ENCODE measurements at regions not wholly inside any gene's neighbourhood (a gene's known extent, or its start where the extent isn't known, plus 50 kb on each side); places are given as distances from the start of the nearest gene placed in this dataset.

DNA sequence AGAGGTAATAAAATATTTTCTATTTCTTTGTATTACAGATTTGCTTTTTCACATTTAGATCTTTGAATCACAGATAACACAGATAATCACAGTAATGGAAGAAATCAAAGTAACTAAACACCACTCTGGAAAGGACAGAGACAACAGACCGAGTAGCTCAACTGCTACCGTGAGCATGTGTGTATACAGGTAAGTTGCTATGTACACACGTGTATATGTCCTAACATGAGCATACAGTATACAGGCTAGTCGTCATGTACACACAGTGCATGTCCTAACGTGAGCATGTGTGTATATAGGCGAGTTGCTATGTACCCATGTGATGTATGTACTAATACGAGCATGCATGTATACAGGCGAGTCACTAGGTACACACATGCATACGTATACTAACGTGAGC lies 379.0 kb downstream of the THBS2 start:
- Mint-ChIP-seq H3K9me3 (ENCODE audit: unreplicated experiment) (no peaks in the 10 kb centered on the region), H3K4me3 (ENCODE audit: unreplicated experiment) (no peak overlapping the region), H3K36me3 (ENCODE audit: insufficient read depth, unreplicated experiment) (no peaks in the 10 kb centered on the region), H3K27me3 (ENCODE audit: insufficient read depth, unreplicated experiment) (peaks cover 79% of the 10 kb centered on the region), H3K27ac (ENCODE audit: low read depth, unreplicated experiment) (no peak overlapping the region), H3K4me1 (ENCODE audit: insufficient read depth, unreplicated experiment) (peaks cover 7% of the 10 kb centered on the region)
- BruUV-seq (replicated peaks): no TSS peak
- DNase-seq (ENCODE audit: unreplicated experiment): no peak
- ChIA-PET POLR2A (interaction anchor here (0.6 to 1.8 kb wide), 2 partner anchors 9 kb away, joined by 3 read pairs; no protein-coding TSS in a partner anchor), CTCF (interaction anchor here (0.5 kb wide), 1 partner anchor 888 kb away, joined by 4 read pairs; no protein-coding TSS in a partner anchor)
- TF ChIP-seq, protein P1, sequence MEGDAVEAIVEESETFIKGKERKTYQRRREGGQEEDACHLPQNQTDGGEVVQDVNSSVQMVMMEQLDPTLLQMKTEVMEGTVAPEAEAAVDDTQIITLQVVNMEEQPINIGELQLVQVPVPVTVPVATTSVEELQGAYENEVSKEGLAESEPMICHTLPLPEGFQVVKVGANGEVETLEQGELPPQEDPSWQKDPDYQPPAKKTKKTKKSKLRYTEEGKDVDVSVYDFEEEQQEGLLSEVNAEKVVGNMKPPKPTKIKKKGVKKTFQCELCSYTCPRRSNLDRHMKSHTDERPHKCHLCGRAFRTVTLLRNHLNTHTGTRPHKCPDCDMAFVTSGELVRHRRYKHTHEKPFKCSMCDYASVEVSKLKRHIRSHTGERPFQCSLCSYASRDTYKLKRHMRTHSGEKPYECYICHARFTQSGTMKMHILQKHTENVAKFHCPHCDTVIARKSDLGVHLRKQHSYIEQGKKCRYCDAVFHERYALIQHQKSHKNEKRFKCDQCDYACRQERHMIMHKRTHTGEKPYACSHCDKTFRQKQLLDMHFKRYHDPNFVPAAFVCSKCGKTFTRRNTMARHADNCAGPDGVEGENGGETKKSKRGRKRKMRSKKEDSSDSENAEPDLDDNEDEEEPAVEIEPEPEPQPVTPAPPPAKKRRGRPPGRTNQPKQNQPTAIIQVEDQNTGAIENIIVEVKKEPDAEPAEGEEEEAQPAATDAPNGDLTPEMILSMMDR (IDR thresholded peaks at IDR 0.05; ENCODE audit: unreplicated experiment): no peak
- intact Hi-C loops (cut with micrococcal nuclease): loop anchor here (10.0 kb wide), 1 partner anchor 420 kb away; no protein-coding TSS in a partner anchor

DNA sequence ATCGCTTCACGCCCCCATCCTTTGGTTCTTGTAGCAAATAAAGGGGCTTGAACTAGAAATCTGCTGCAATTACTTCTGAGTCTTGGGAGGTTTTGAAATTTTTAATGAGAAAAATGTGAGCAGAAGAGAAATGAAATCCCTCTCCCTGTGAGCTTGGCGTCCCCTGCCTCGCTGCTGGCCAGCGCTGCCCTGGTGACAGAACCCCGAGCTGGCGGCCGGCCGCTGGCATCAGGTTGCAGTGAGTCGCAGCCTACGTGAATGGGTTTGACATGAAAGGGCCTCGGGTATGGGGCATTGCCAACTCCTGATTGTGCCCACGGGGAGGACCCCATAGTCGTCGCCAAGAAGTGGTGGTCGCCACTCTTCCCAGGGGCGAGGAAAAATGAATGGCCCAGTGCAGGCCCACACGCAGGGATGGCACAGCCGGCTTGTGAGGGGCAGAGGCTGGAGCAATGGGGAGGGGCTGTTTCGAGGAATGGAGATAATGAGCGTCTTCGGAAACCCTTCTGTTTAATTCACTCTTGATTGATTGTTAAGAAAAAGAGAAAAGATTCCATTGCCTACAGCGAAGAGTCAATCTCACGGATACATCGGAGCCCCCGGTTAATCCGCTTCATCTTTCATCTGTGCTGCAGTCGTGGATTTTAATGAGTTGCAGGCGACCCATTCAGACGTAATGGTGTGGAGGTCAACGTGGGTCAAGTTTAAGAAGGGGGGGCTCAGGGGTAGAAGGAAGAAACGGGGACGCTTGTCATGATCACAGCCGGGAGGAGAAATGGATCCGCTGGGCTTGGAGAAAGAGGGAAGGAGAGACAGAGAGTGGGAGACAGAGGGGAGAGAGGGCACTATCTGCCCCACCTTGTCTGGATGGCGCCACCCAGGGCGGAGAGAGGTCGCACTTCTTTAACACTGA lies 380.1 kb downstream of the THBS2 start:
- POLR2A ChIA-PET: interaction anchor here (0.6 kb wide), 2 partner anchors 8 to 277 kb away, joined by 3 read pairs; no protein-coding TSS in a partner anchor
- TF ChIP-seq, protein P1 (IDR thresholded peaks at IDR 0.05; ENCODE audit: unreplicated experiment): no peak
- Mint-ChIP-seq H3K36me3 (ENCODE audit: insufficient read depth, unreplicated experiment) (no peaks in the 10 kb centered on the region), H3K27ac (ENCODE audit: low read depth, unreplicated experiment) (no peak overlapping the region), H3K9me3 (ENCODE audit: unreplicated experiment) (no peaks in the 10 kb centered on the region), H3K4me3 (ENCODE audit: unreplicated experiment) (no peak overlapping the region), H3K4me1 (ENCODE audit: insufficient read depth, unreplicated experiment) (peaks cover 7% of the 10 kb centered on the region), H3K27me3 (ENCODE audit: insufficient read depth, unreplicated experiment) (peaks cover 72% of the 10 kb centered on the region)
- CTCF ChIA-PET: no interaction called here
- BruUV-seq (replicated peaks): no TSS peak
- DNase-seq (ENCODE audit: unreplicated experiment): no peak
- intact Hi-C loops (cut with micrococcal nuclease): loop anchor here (10.0 kb wide), 1 partner anchor 419 kb away; no protein-coding TSS in a partner anchor

- intact Hi-C loops (cut with micrococcal nuclease): loop anchor here (10.0 kb wide), 1 partner anchor 417 kb away; no protein-coding TSS in a partner anchor
Observed at GRCh38 chr6:168871642-168872315, 381.9 kb downstream of the THBS2 start.

More at GRCh38 chr6:168871642-168872315, 381.9 kb downstream of the THBS2 start:
- ChIA-PET CTCF (no interaction called here), POLR2A (interaction anchor here (0.7 kb wide), 1 partner anchor 1063 kb away, joined by 3 read pairs; no protein-coding TSS in a partner anchor)
- TF ChIP-seq, protein P1 (IDR thresholded peaks at IDR 0.05; ENCODE audit: unreplicated experiment): no peak
- Mint-ChIP-seq H3K27me3 (ENCODE audit: insufficient read depth, unreplicated experiment) (peaks cover 58% of the 10 kb centered on the region), H3K4me1 (ENCODE audit: insufficient read depth, unreplicated experiment) (peaks cover 7% of the 10 kb centered on the region), H3K4me3 (ENCODE audit: unreplicated experiment) (peak overlapping the region; percentile 27), H3K27ac (ENCODE audit: low read depth, unreplicated experiment) (no peak overlapping the region), H3K36me3 (ENCODE audit: insufficient read depth, unreplicated experiment) (no peaks in the 10 kb centered on the region), H3K9me3 (ENCODE audit: unreplicated experiment) (no peaks in the 10 kb centered on the region)
- BruUV-seq (replicated peaks): no TSS peak
- DNase-seq (ENCODE audit: unreplicated experiment): no peak

Data from MCF 10A (cell line).